Stromal cell of bone marrow (primary cell): ENCODE measurements at regions not wholly inside any gene's neighbourhood (a gene's known extent, or its start where the extent isn't known, plus 50 kb on each side); places are given as distances from the start of the nearest gene placed in this dataset.
"Not testable (repeated sequence)": the region's sequence is repeated elsewhere in the genome, so short reads cannot be mapped to it uniquely, and the experiment has no call there.

ENCODE experiments used
- DNase-seq: peaks from one replicate; pipeline ENCODE4 v3.0.0-alpha.2; 2012; ENCODE audit warnings: low read depth

- peak; percentile 34 for DNase-seq
These were observed 81.3 kb upstream of the BHLHE40 start for GRCh38 chr3:4897765-4898453.

GRCh38 chr3:4898454-4899313 lies 80.6 kb upstream of the BHLHE40 start:
- peak; percentile 13 for DNase-seq

- DNase-seq: no peak
These were observed 79.5 kb upstream of the BHLHE40 start for GRCh38 chr3:4899710-4900109.

GRCh38 chr3:4900298-4900697 lies 78.9 kb upstream of the BHLHE40 start:
- no peak for DNase-seq

GRCh38 chr3:4904811-4905695 lies 74.2 kb upstream of the BHLHE40 start:
- DNase-seq: peak; percentile 25

GRCh38 chr3:4906107-4906621 lies 73.1 kb upstream of the BHLHE40 start:
- DNase-seq: no peak

GRCh38 chr3:4907050-4907449 lies 72.2 kb upstream of the BHLHE40 start:
- no peak for DNase-seq

- no peak for DNase-seq
These were observed 71.4 kb upstream of the BHLHE40 start for GRCh38 chr3:4907643-4908432.

GRCh38 chr3:4908433-4909156 lies 70.6 kb upstream of the BHLHE40 start:
- no peak for DNase-seq

- DNase-seq: no peak
These were observed 64.8 kb upstream of the BHLHE40 start for GRCh38 chr3:4914464-4914863.

- DNase-seq: not testable (repeated sequence)
These were observed 57.6 kb upstream of the BHLHE40 start for GRCh38 chr3:4921589-4921988.

GRCh38 chr3:4926892-4927291 lies 52.3 kb upstream of the BHLHE40 start:
- no peak for DNase-seq

GRCh38 chr3:4928277-4928789 lies 50.9 kb upstream of the BHLHE40 start:
- no peak for DNase-seq
